Natural killer cell (primary cell): ENCODE measurements at regions not wholly inside any gene's neighbourhood (a gene's known extent, or its start where the extent isn't known, plus 50 kb on each side); places are given as distances from the start of the nearest gene placed in this dataset.
"Not testable (repeated sequence)": the region's sequence is repeated elsewhere in the genome, so short reads cannot be mapped to it uniquely, and the experiment has no call there.

Experiments used
- ATAC-seq, 3 donors: fragments of 150-1000 bp in 2 of 3; fragments of 200-7000 bp in 1 of 3; cut with Tn5 transposase; 1 replicate in 1 of 3; 2 replicates in 2 of 3; pipeline ENCODE4 v1.10.0; 2021; ENCODE audit warnings: mild to moderate bottlenecking in 2 of 3, moderate library complexity in 2 of 3
- DNase-seq, 2 donors: peaks; one replicate each; pipeline versions ENCODE4 v3.0.0 to v3.0.0-alpha.2; 2013 to 2021; ENCODE audit warnings: mixed read lengths in 1 of 2
- H3K27ac ChIP-seq: one replicate; pipeline ENCODE4 v1.5.1; 2013; ENCODE audit warnings: mild to moderate bottlenecking, low read length
- H3K27me3 ChIP-seq: one replicate; pipeline ENCODE4 v1.6.1; 2013; ENCODE audit warnings: low read length; ENCODE audit not compliant: control insufficient read depth, insufficient read depth
- H3K36me3 ChIP-seq: one replicate; pipeline ENCODE4 v1.6.1; 2013; ENCODE audit warnings: low read length; ENCODE audit not compliant: control insufficient read depth, insufficient read depth
- H3K4me1 ChIP-seq: one replicate; pipeline ENCODE4 v1.6.1; 2013; ENCODE audit warnings: low read length; ENCODE audit not compliant: control insufficient read depth, insufficient read depth
- H3K4me3 ChIP-seq: one replicate; pipeline ENCODE4 v1.5.1; 2013; ENCODE audit warnings: low read length
- H3K9me3 ChIP-seq: one replicate; pipeline ENCODE4 v1.6.1; 2013; ENCODE audit warnings: low read length; ENCODE audit not compliant: control insufficient read depth, insufficient read depth
- H3K27ac Mint-ChIP-seq, 2 donors: one replicate each; pipeline ENCODE4 v1.8.0; 2022; ENCODE audit warnings: mild to moderate bottlenecking in 2 of 2, mixed read lengths in 2 of 2, moderate library complexity in 1 of 2
- H3K27me3 Mint-ChIP-seq, 2 donors: one replicate each; pipeline ENCODE4 v1.8.0; 2022; ENCODE audit warnings: low read depth in 2 of 2, mixed read lengths in 2 of 2
- H3K36me3 Mint-ChIP-seq: one replicate; pipeline ENCODE4 v1.8.0; 2022; ENCODE audit warnings: mixed read lengths
- H3K4me1 Mint-ChIP-seq, 2 donors: one replicate each; pipeline ENCODE4 v1.8.0; 2022; ENCODE audit warnings: mixed read lengths in 2 of 2
- H3K4me3 Mint-ChIP-seq: one replicate; pipeline ENCODE4 v1.8.0; 2022; ENCODE audit warnings: mild to moderate bottlenecking, moderate library complexity, mixed read lengths
- H3K9me3 Mint-ChIP-seq, 2 donors: one replicate each; pipeline ENCODE4 v1.8.0; 2022; ENCODE audit warnings: mixed read lengths in 2 of 2
- WGBS: methylation state at CpG from one replicate; pipeline ENCODE4 v1.1.7; 2013; ENCODE audit warnings: missing lambda C conversion rate; ENCODE audit not compliant: insufficient coverage; 5-methylcytosine and 5-hydroxymethylcytosine counted together
- intact Hi-C: fragments of 100-400 bp; cut with micrococcal nuclease; formaldehyde crosslinking; loops from one replicate; pipeline ENCODE4 v1.14.2; 2022
- TF ChIP-seq, protein P1 (sequence below): fragments of 200-600 bp; IDR thresholded peaks from one replicate; pipeline ENCODE4 v1.8.0; 2022; ENCODE audit warnings: antibody characterized with exemption

- H3K36me3 ChIP-seq, result no peaks in the 10 kb centered on the region
- no peak for ATAC-seq
- H3K4me3 Mint-ChIP-seq, result no peak overlapping the region
- DNase-seq, result no peak
- no peaks in the 10 kb centered on the region for H3K9me3 ChIP-seq
- H3K4me1 Mint-ChIP-seq, result no peaks in the 10 kb centered on the region
- WGBS, result 71% methylated on average over 11 of the region's 12 CpGs
- no peaks in the 10 kb centered on the region for H3K4me1 ChIP-seq
- peaks cover 4 to 5% of the 10 kb centered on the region in 2 donors for H3K9me3 Mint-ChIP-seq
- H3K27me3 Mint-ChIP-seq, result peaks cover 0 to 5% of the 10 kb centered on the region in 2 donors
- H3K27me3 ChIP-seq, result no peaks in the 10 kb centered on the region
- TF ChIP-seq, protein P1, sequence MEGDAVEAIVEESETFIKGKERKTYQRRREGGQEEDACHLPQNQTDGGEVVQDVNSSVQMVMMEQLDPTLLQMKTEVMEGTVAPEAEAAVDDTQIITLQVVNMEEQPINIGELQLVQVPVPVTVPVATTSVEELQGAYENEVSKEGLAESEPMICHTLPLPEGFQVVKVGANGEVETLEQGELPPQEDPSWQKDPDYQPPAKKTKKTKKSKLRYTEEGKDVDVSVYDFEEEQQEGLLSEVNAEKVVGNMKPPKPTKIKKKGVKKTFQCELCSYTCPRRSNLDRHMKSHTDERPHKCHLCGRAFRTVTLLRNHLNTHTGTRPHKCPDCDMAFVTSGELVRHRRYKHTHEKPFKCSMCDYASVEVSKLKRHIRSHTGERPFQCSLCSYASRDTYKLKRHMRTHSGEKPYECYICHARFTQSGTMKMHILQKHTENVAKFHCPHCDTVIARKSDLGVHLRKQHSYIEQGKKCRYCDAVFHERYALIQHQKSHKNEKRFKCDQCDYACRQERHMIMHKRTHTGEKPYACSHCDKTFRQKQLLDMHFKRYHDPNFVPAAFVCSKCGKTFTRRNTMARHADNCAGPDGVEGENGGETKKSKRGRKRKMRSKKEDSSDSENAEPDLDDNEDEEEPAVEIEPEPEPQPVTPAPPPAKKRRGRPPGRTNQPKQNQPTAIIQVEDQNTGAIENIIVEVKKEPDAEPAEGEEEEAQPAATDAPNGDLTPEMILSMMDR, result no peak
- intact Hi-C loops, result no loop called here
- no peak overlapping the region for H3K27ac Mint-ChIP-seq
- H3K36me3 Mint-ChIP-seq, result no peaks in the 10 kb centered on the region
- no peak overlapping the region for H3K27ac ChIP-seq
- H3K4me3 ChIP-seq, result no peak overlapping the region
Observed at GRCh38 chr16:17963185-17963836, 373.2 kb downstream of the NPIPA8 start.

GRCh38 chr16:17962726-17963125 is 373.8 kb downstream of the NPIPA8 start:
- no peak for DNase-seq
- TF ChIP-seq, protein P1, result no peak
- Mint-ChIP-seq H3K36me3 (no peaks in the 10 kb centered on the region), H3K27ac (no peak overlapping the region), H3K27me3 (peaks cover 0 to 2% of the 10 kb centered on the region in 2 donors), H3K4me1 (no peaks in the 10 kb centered on the region), H3K4me3 (no peak overlapping the region), H3K9me3 (peaks cover 4 to 5% of the 10 kb centered on the region in 2 donors)
- H3K9me3 ChIP-seq, result no peaks in the 10 kb centered on the region
- H3K4me1 ChIP-seq, result no peaks in the 10 kb centered on the region
- H3K27ac ChIP-seq, result no peak overlapping the region
- H3K4me3 ChIP-seq, result no peak overlapping the region
- H3K27me3 ChIP-seq, result no peaks in the 10 kb centered on the region
- intact Hi-C loops, result no loop called here
- 78% methylated on average over 2 of the region's 3 CpGs for WGBS
- no peak for ATAC-seq
- no peaks in the 10 kb centered on the region for H3K36me3 ChIP-seq

- not testable (repeated sequence) for H3K27ac Mint-ChIP-seq, H3K36me3 Mint-ChIP-seq
- 88% methylated on average over 8 of the region's 8 CpGs for WGBS
Observed at GRCh38 chr16:17961822-17962221, 374.7 kb downstream of the NPIPA8 start.

DNA sequence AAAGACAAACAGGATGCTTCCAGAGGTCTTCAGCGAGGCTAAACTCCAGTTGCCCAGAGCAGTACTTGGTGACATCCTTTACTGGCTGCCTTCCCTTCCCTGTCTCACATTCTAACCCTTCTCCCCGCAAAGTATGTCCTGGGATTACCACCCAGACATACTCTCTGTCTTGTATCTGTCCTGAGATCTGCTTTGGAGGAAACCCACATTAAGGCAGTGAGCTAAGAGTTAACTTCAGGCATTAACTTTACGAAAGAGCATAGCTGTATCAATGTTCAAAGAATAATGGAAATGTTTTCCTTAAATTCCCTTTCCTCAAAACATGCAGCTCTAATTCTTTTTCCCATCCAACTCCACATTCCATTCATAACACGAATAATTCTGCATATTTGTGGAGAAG is 385.2 kb downstream of the NPIPA8 start:
- WGBS, result 88% methylated on average over 2 of the region's 4 CpGs

More at GRCh38 chr16:17961822-17962221, 374.7 kb downstream of the NPIPA8 start:
- H3K27me3 ChIP-seq, H3K4me1 ChIP-seq, DNase-seq, H3K36me3 ChIP-seq, H3K9me3 ChIP-seq, H3K4me1 Mint-ChIP-seq, H3K4me3 Mint-ChIP-seq, H3K27me3 Mint-ChIP-seq, H3K4me3 ChIP-seq, ATAC-seq, H3K9me3 Mint-ChIP-seq, H3K27ac ChIP-seq, intact Hi-C loops: not testable (repeated sequence)

More for the DNA sequence above, 385.2 kb downstream of the NPIPA8 start:
- H3K27ac Mint-ChIP-seq, result no peak overlapping the region
- ATAC-seq (no peak), DNase-seq (no peak)
- no peak overlapping the region for H3K27ac ChIP-seq
- TF ChIP-seq, protein P1, result no peak
- no peak overlapping the region for H3K4me3 Mint-ChIP-seq
- no peaks in the 10 kb centered on the region for H3K36me3 Mint-ChIP-seq
- peaks cover 2% of the 10 kb centered on the region for H3K27me3 ChIP-seq
- no peaks in the 10 kb centered on the region for H3K9me3 ChIP-seq
- H3K36me3 ChIP-seq, result no peaks in the 10 kb centered on the region
- intact Hi-C loops, result no loop called here
- H3K4me3 ChIP-seq, result no peak overlapping the region
- no peaks in the 10 kb centered on the region for H3K4me1 ChIP-seq
- no peaks in the 10 kb centered on the region for H3K9me3 Mint-ChIP-seq
- H3K27me3 Mint-ChIP-seq, result peaks cover 15 to 47% of the 10 kb centered on the region in 2 donors
- H3K4me1 Mint-ChIP-seq, result no peaks in the 10 kb centered on the region
